ENCODE measurements at regions not wholly inside any gene's neighbourhood (a gene's known extent, or its start where the extent isn't known, plus 50 kb on each side); places are given as distances from the start of the nearest gene placed in this dataset.

DNA sequence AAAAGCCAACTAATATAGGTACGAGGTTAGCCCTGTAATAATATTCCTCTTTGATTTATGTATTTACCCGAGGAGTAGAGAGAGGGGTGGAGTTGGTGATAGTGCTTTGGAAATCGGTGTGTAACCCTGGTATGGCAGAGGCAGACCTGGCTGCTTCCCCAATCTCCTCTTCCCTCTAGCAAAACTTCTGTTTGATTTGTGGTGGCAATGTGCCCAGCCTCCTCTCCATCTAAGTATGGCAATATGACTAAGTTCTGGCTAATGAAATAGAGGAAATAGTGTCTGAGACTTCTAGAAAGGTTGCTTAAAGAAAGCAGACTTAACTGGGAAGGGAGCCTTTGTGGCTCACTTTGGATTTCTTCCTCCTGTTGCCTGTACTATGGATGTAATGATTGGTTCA, 491.1 kb downstream of the ENC1 start:
- TF ChIP-seq, protein P1, sequence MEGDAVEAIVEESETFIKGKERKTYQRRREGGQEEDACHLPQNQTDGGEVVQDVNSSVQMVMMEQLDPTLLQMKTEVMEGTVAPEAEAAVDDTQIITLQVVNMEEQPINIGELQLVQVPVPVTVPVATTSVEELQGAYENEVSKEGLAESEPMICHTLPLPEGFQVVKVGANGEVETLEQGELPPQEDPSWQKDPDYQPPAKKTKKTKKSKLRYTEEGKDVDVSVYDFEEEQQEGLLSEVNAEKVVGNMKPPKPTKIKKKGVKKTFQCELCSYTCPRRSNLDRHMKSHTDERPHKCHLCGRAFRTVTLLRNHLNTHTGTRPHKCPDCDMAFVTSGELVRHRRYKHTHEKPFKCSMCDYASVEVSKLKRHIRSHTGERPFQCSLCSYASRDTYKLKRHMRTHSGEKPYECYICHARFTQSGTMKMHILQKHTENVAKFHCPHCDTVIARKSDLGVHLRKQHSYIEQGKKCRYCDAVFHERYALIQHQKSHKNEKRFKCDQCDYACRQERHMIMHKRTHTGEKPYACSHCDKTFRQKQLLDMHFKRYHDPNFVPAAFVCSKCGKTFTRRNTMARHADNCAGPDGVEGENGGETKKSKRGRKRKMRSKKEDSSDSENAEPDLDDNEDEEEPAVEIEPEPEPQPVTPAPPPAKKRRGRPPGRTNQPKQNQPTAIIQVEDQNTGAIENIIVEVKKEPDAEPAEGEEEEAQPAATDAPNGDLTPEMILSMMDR (IDR thresholded peaks at IDR 0.05), result no peak
- TF ChIP-seq EZH2 (IDR thresholded peaks at IDR 0.05), result no peak
- TF ChIP-seq EZH2phosphoT487 (IDR thresholded peaks at IDR 0.05), result no peak
